Upper lobe of right lung (tissue), 1 donor: ENCODE measurements at regions not wholly inside any gene's neighbourhood (a gene's known extent, or its start where the extent isn't known, plus 50 kb on each side); places are given as distances from the start of the nearest gene placed in this dataset.
"Not testable (repeated sequence)": the region's sequence is repeated elsewhere in the genome, so short reads cannot be mapped to it uniquely, and the experiment has no call there.

Experiments used
- ATAC-seq: fragments of 200-7000 bp; cut with Tn5 transposase; one replicate; pipeline ENCODE4 v1.9.1; 2020; ENCODE audit warnings: mild to moderate bottlenecking, moderate library complexity
- DNase-seq: peaks from one replicate; pipeline ENCODE4 v3.0.0-alpha.2; 2020
- H3K27ac ChIP-seq: fragments of 200-600 bp; one replicate; pipeline ENCODE4 v1.8.0; 2022
- H3K27me3 ChIP-seq: fragments of 200-600 bp; one replicate; pipeline ENCODE4 v1.8.0; 2022; ENCODE audit warnings: mild to moderate bottlenecking
- H3K36me3 ChIP-seq: fragments of 200-600 bp; one replicate; pipeline ENCODE4 v1.8.0; 2022
- H3K4me1 ChIP-seq: fragments of 200-600 bp; one replicate; pipeline ENCODE4 v1.8.0; 2022
- H3K4me3 ChIP-seq: fragments of 200-600 bp; one replicate; pipeline ENCODE4 v1.8.0; 2022; ENCODE audit warnings: mild to moderate bottlenecking
- H3K9me3 ChIP-seq: fragments of 200-600 bp; one replicate; pipeline ENCODE4 v1.8.0; 2022
- intact Hi-C: fragments of 100-400 bp; cut with DNase I; formaldehyde crosslinking; loops from one replicate; pipeline ENCODE4 v1.11.0; 2022
- donor health status: DM: no; HTN: yes; CAD: no; lungs with severe emphysema.

DNA sequence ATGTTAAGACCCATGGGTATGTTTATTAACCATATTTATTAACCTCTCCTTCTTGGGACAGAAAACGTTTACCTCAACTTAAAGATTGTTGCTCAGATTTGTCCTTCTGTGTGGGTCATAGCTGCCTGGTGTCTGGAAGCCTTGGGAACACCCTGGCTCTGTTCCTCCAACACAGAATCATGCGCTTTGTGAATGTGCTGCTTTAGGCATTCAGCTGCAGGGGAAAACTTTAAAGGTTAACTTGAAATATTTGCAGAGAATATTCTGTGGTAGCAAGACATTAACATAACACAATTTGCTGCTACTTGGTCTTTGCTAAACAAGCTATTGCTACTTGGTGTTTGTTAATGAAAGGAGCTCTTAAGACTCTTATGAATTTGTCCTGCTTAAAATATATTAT is 50.5 kb upstream of the THOC3 start:
- ATAC-seq, DNase-seq, H3K9me3 ChIP-seq, H3K36me3 ChIP-seq, intact Hi-C loops, H3K27ac ChIP-seq, H3K4me3 ChIP-seq, H3K4me1 ChIP-seq, H3K27me3 ChIP-seq: not testable (repeated sequence)

DNA sequence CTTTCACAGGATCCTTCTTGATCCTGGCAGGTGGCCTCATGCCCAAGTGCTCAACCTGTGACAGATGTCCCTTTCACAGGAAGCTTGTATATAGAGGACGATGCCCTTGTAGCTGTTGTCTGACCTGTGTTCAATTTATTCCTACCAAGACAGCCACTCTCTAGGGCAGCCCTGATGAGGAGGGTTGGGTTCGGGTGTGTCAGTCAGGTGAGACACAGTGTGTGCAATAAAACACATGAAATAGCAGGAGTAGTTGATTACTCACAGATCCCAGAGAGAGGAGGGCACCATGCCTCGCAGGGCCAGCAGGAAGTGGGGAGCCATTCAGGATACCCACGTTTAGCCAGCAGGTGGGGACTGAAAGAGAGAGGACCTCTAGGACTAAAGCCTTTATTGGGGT is 52.7 kb upstream of the THOC3 start:
- H3K27me3 ChIP-seq: not testable (repeated sequence)
- ATAC-seq: peak; percentile 14

DNA sequence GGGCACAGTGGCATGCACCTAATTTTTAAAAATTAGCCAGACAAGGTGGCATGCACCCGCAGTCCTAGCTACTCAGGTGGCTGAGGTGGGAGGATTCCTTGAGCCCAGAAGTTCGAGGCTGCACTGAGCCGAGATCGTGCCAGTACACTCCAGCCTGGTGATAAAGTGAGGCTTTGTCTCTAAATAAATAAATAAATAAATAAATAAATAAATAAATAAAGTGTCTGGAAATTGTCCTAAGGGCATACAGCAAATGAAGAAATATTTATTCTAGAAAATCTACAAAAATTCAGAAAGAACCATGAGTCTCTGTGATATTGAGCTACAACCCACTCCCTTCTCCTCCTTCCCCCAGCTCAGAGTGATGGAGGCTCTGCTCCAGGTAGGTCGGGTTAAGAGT is 55.4 kb upstream of the THOC3 start:
- H3K9me3 ChIP-seq, intact Hi-C loops, ATAC-seq, H3K27me3 ChIP-seq, DNase-seq, H3K4me3 ChIP-seq, H3K36me3 ChIP-seq, H3K4me1 ChIP-seq, H3K27ac ChIP-seq: not testable (repeated sequence)

More for the DNA sequence above, 52.7 kb upstream of the THOC3 start:
- intact Hi-C loops, H3K9me3 ChIP-seq, H3K27ac ChIP-seq, DNase-seq, H3K4me3 ChIP-seq, H3K36me3 ChIP-seq, H3K4me1 ChIP-seq: not testable (repeated sequence)

DNA sequence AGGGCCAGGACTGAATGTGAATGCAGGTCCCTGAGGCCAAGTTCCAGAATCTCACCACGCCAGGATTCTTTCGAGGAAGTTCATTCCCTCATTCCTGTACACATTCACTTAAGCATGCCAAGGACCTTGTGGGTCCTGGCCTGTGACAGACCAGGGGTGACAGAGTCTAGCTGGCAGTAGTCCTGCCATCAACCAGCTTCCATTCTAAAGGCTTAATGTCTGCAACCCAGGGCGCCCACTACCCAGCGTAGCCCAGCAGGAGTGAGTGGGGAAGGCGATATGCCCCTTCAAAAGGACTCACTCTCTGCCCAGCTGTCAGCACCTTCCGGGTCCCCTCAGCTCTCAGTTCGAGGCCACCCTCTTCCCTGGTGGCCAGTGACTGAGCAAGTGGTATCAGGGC is 61.3 kb upstream of the THOC3 start:
- ATAC-seq: peak; percentile 53
- intact Hi-C loops: not testable (repeated sequence)

DNA sequence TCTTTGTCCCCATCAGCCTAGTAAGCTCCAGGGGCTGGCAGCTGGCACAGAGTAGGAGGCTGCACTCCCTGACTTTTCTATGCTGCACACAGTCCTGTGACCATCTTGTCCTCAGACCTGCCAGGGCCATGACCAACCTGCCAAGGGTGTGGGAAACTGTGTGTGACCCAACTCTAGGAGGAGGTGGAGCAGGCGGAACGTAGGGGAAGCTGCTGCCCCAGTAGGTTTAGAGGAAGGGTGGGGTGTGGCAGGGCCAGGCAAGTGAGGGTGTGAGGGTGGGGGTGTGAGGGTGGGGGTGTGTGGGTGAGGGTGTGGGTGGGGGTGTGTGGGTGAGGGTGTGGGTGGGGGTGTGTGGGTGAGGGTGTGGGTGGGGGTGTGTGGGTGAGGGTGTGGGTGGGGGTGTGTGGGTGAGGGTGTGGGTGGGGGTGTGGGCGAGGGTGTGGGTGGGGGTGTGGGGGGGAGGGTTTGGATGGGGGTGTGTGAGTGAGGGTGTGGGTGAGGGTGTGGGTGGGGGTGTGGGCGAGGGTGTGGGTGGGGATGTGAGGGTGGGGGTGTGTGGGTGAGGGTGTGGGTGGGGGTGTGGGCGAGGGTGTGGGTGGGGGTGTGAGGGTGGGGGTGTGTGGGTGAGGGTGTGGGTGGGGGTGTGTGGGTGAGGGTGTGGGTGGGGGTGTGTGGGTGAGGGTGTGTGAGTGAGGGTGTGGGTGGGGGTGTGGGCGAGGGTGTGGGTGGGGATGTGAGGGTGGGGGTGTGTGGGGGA is 62.4 kb upstream of the THOC3 start:
- H3K36me3 ChIP-seq, H3K9me3 ChIP-seq, intact Hi-C loops, H3K4me3 ChIP-seq, H3K27me3 ChIP-seq, H3K4me1 ChIP-seq, DNase-seq, H3K27ac ChIP-seq: not testable (repeated sequence)
- ATAC-seq: peak; percentile 30

More for the DNA sequence above, 61.3 kb upstream of the THOC3 start:
- H3K27ac ChIP-seq, H3K27me3 ChIP-seq, H3K9me3 ChIP-seq, H3K4me1 ChIP-seq, H3K4me3 ChIP-seq, H3K36me3 ChIP-seq, DNase-seq: not testable (repeated sequence)

DNA sequence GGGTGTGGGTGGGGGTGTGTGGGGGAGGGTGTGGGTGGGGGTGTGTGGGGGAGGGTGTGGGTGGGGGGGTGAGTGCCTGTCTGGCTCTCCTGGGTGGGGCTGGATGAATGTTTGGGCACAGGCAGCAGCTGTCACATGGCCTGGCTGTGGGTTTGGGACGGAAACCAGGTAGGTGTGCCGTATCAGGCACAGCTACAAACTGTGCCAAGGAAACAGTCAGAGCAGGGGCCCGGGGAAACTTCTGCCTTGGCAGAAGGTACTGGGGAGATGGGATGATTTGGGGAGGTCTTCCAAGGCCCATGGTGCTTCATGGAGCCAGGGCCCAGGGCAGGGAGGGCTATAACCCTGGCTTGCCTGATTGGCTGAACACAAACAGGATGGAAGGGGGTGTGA is 63.0 kb upstream of the THOC3 start:
- H3K27ac ChIP-seq, intact Hi-C loops, H3K4me1 ChIP-seq, ATAC-seq, H3K36me3 ChIP-seq, H3K9me3 ChIP-seq, DNase-seq, H3K4me3 ChIP-seq, H3K27me3 ChIP-seq: not testable (repeated sequence)

DNA sequence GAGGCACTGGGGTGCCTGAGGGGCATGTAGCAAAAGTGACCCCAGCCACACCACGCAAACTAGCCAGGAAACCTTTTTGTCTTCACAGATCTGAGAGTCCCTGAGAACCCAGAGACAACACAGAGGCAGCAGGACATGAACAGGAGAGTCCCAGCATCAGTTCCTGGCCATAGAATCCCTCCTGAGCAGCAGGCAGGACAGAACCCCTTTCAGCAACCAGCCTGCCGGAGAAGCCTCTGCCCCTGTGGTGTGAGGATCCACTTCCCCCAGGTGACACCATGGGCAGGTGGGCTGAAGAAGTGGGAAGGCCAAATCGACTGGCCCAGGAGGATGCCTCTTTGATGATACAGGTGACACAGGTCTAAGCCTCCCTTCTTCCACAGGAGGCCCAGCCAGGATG is 65.1 kb upstream of the THOC3 start:
- H3K4me3 ChIP-seq, intact Hi-C loops, H3K27me3 ChIP-seq, H3K36me3 ChIP-seq, H3K27ac ChIP-seq, ATAC-seq, DNase-seq, H3K9me3 ChIP-seq, H3K4me1 ChIP-seq: not testable (repeated sequence)

DNA sequence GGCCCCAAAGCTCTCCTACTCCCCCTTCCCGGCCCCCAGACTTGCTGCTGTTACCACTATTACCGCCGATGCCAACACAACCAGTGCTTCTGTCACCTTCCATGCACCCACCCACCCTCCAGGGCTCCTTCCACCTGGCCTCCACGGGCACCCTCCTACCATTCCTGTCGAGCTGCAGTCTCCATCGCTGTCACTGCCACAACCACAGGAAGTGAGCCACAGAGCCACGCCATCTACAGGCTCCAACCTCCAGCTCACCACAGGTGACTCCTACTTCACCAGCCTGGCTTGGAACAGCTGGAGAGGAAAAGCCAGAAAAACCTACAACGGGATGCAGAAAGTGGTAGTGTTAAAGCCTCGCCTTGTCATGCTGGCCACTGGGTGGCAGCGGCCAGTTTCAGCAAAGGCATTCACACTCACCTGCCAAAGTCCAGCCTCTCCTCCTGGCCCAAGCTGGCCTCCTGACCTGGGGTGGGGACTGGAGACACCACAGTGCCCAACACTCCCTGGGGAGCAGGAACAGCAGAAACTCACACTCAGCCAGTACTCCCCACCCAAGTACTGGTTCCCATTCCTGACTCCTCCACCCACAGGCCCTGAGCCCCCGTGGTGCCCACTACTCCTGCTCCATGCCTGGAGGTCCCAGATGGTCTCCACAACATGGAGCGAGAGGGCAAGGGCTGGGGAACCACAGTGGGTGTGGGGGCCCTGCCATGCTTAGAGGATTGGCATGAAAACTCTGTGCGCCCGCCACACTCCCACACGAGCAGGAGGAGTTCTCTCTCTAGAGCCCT is 66.5 kb upstream of the THOC3 start:
- DNase-seq, H3K36me3 ChIP-seq, H3K27ac ChIP-seq, H3K4me3 ChIP-seq, H3K9me3 ChIP-seq, H3K4me1 ChIP-seq, H3K27me3 ChIP-seq, intact Hi-C loops: not testable (repeated sequence)
- peak; percentile 57 for ATAC-seq

DNA sequence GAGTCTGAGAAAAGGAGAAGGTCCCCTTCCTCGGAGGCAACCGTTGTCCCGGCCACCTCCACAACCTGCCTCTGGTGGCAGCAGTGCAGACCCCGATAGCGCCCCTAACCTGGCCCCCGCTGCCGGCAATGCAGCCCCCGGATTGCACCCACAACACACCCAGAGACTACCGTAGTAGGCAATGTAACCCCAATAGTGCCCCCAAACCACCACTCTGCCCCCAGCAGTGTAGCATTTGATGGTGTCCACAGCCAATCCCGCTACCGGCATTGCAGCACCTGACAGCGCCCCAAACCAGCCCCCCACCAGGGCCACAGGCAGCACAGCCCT is 67.1 kb upstream of the THOC3 start:
- ATAC-seq: peak; percentile 31
- intact Hi-C loops, H3K27ac ChIP-seq, H3K27me3 ChIP-seq, H3K36me3 ChIP-seq, H3K4me3 ChIP-seq, H3K9me3 ChIP-seq, DNase-seq, H3K4me1 ChIP-seq: not testable (repeated sequence)

DNA sequence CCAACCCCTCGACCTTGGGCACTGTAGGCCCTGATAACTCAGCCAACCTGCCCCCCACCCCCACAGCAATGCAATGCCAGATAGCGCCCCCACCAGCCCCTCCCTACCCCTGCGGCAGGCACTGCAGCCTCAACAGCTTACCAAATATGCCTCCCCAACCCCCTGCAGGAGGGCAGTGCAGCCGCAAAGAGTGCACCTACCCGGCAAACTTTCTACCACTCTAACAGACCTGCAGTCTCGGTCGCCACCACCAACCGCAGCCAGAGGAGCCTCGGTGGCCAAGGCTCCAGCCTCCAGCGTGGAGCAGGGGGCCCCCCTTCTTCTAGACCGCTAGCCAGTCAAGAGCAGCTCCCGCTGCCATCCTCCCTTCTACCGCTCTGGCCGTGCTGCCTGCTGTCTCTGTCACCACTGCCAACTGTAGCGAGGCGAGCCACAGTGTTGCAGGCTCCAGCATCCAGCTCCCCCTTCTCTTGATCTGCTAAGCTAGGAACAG is 67.7 kb upstream of the THOC3 start:
- DNase-seq, H3K27me3 ChIP-seq, intact Hi-C loops, H3K36me3 ChIP-seq, H3K27ac ChIP-seq, H3K9me3 ChIP-seq, H3K4me1 ChIP-seq, H3K4me3 ChIP-seq: not testable (repeated sequence)
- ATAC-seq: peak; percentile 26

DNA sequence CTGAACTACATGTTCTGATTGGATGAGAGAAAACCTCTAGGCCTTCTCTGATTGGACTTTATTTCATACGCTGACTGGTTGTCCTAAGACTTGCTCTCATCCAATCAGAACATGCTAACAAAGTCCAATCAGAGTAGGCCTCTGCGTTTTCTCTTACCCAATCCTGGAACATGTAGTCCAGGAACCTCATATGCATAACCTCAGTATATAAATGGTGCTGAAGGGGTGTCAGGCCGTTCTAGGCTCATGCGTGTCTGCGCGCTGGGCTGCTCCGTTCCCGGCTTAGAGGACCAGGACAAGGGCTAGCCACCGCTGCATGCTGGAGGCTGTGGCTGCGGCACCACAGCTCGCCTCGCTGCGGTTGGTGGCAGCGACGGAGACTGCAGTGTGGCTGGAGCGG is 68.3 kb upstream of the THOC3 start:
- H3K27me3 ChIP-seq, H3K27ac ChIP-seq, H3K4me1 ChIP-seq, intact Hi-C loops, DNase-seq, ATAC-seq, H3K9me3 ChIP-seq, H3K4me3 ChIP-seq, H3K36me3 ChIP-seq: not testable (repeated sequence)

DNA sequence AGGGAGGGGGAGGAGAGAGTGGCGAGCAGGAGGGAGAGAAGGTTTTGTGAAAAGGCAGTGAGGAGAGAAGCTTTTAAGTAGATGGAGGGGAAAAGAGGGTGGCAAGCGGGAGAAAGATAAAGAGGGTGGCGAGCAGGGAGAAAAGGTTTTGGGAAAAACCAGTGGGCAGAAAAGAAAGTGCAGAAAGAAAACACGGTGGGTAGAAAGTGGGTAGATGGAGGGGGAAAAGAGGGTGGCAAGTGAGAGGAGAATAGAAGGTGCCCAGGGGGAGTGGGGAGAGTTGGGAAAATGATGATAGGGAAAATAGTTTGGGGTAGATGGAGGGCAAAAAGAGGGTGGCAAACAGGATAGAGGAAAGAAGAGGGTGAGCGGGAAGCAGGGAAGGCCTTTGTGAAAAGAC is 69.1 kb upstream of the THOC3 start:
- H3K4me3 ChIP-seq, H3K4me1 ChIP-seq, DNase-seq, H3K9me3 ChIP-seq, H3K36me3 ChIP-seq, H3K27ac ChIP-seq, ATAC-seq, H3K27me3 ChIP-seq, intact Hi-C loops: not testable (repeated sequence)

DNA sequence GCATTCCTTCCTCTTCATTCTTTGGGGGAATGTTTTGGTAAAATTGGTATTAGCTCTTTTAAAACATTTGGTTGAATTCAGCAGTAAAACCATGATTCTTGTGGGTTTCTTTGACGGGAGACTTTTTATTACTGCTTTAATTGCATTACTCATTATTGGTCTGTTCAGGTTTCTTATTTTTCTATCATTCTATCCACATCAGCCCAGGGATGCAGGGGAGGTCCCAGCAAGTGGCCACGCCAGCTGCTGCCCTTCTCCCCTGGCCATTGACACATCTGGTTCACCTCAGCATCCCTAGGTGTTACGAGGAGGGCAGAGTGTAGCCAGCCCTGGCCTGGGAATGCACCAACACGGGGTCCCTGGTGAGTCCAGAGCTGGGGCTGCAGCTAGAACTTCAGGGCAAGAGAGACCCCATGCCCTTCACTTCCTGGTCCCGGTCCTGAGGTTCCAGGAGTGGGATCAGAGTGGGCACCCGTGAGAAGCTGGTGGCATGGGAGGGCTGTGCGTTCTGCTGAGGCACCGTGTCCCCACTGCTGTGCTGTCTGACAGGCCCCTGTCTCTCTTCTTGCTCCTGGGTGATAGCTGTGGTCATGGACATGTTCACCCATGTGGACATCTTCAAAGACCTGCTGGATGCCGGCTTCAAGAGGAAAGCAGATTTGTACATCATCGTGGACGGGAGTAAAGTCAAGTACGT is 72.1 kb upstream of the THOC3 start:
- ATAC-seq: peak; percentile 28
- H3K4me3 ChIP-seq, DNase-seq, intact Hi-C loops, H3K36me3 ChIP-seq, H3K4me1 ChIP-seq, H3K9me3 ChIP-seq, H3K27me3 ChIP-seq, H3K27ac ChIP-seq: not testable (repeated sequence)
